Prostate gland (tissue), 2 donors: ENCODE measurements at regions not wholly inside any gene's neighbourhood (a gene's known extent, or its start where the extent isn't known, plus 50 kb on each side); places are given as distances from the start of the nearest gene placed in this dataset.

Experiments used
- small RNA-seq, 2 donors: library from RNA; depleted of rRNA; stranded (forward); fragments of <200 nt; gene quantifications; one replicate each; pipeline ENCODE3, GENCODE V24; 2016

Small RNA genes lying in the stretch of these regions (small RNA-seq; reads per million reads assigned to genes)
- 0 reads per million in 2 donors for gene AC139792.3
